ENCODE measurements at regions not wholly inside any gene's neighbourhood (a gene's known extent, or its start where the extent isn't known, plus 50 kb on each side); places are given as distances from the start of the nearest gene placed in this dataset.

GRCh38 chr10:117860135-117860534 lies 186.6 kb downstream of the RAB11FIP2 start:
- TF ChIP-seq YY1 (tag by site-specific recombination; IDR thresholded peaks at IDR 0.05) (no peak), ZNF416 (tag by site-specific recombination; IDR thresholded peaks at IDR 0.05) (no peak), ZNF48 (tag by site-specific recombination; IDR thresholded peaks at IDR 0.05) (no peak), ZNF155 (tag by site-specific recombination; IDR thresholded peaks at IDR 0.05) (no peak), KLF9 (tag by site-specific recombination; IDR thresholded peaks at IDR 0.05; ENCODE audit: low read depth) (no peak), RBAK (tag by site-specific recombination; IDR thresholded peaks at IDR 0.05) (no peak), REST (tag by site-specific recombination; IDR thresholded peaks at IDR 0.05) (no peak), CTCF (tag by site-specific recombination; IDR thresholded peaks at IDR 0.05) (no peak)
